GM23338 (cell line): ENCODE measurements at regions not wholly inside any gene's neighbourhood (a gene's known extent, or its start where the extent isn't known, plus 50 kb on each side); places are given as distances from the start of the nearest gene placed in this dataset.

Experiments
- ATAC-seq: fragments of 200-7000 bp; cut with Tn5 transposase; 3 replicates; pipeline ENCODE4 v1.9.1; 2020
- DNase-seq: peaks from one replicate; pipeline ENCODE4 v3.0.0-alpha.2; 2015; ENCODE audit warnings: low spot score
- H2AFZ ChIP-seq: fragments of 200-600 bp; sonication (generic); 2 replicates; pipeline ENCODE4 v1.8.0; 2016; ENCODE audit warnings: antibody characterized with exemption, mild to moderate bottlenecking, moderate library complexity
- H3F3A ChIP-seq: fragments of 200-600 bp; sonication (generic); replicated peaks from 2 replicates; pipeline ENCODE4 v1.8.0; 2017; ENCODE audit warnings: antibody characterized with exemption, mixed run types, low read depth
- H3K27ac ChIP-seq: fragments of 200-600 bp; sonication (generic); 2 replicates; pipeline ENCODE4 v1.6.1; 2016; ENCODE audit warnings: low read depth
- H3K27me3 ChIP-seq: fragments of 200-600 bp; sonication (generic); 2 replicates; pipeline ENCODE4 v1.8.0; 2016; ENCODE audit warnings: mild to moderate bottlenecking, mixed run types, moderate library complexity; ENCODE audit not compliant: insufficient read depth
- H3K36me3 ChIP-seq: fragments of 200-600 bp; sonication (generic); 2 replicates; pipeline ENCODE4 v1.8.0; 2016; ENCODE audit warnings: mild to moderate bottlenecking; ENCODE audit not compliant: insufficient read depth
- H3K4me1 ChIP-seq: fragments of 200-600 bp; sonication (generic); 2 replicates; pipeline ENCODE4 v1.8.0; 2016; ENCODE audit warnings: mild to moderate bottlenecking, moderate library complexity; ENCODE audit not compliant: insufficient read depth
- H3K4me2 ChIP-seq: fragments of 200-600 bp; sonication (generic); 2 replicates; pipeline ENCODE4 v1.7.1; 2017; ENCODE audit warnings: mixed run types
- H3K4me3 ChIP-seq: fragments of 200-600 bp; sonication (generic); 2 replicates; pipeline ENCODE4 v1.6.1; 2016; ENCODE audit warnings: mixed run types
- H3K79me2 ChIP-seq: fragments of 200-600 bp; sonication (generic); replicated peaks from 2 replicates; pipeline ENCODE4 v1.8.0; 2017; ENCODE audit warnings: mild to moderate bottlenecking; ENCODE audit not compliant: insufficient read depth
- H3K9me2 ChIP-seq: fragments of 200-600 bp; sonication (generic); 2 replicates; pipeline ENCODE4 v1.8.0; 2017; ENCODE audit not compliant: insufficient read depth
- H4K20me1 ChIP-seq: fragments of 200-600 bp; sonication (generic); replicated peaks from 2 replicates; pipeline ENCODE4 v1.8.0; 2017; ENCODE audit warnings: mild to moderate bottlenecking; ENCODE audit not compliant: insufficient read depth
- H3K27ac Mint-ChIP-seq: 2 replicates; pipeline ENCODE4 v1.8.0; 2020; ENCODE audit warnings: inconsistent platforms, mild to moderate bottlenecking, moderate library complexity, mixed read lengths
- H3K27me3 Mint-ChIP-seq: 3 replicates; pipeline ENCODE4 v1.8.0; 2022; ENCODE audit warnings: low read depth, mild to moderate bottlenecking, moderate library complexity, mixed read lengths, inconsistent platforms; ENCODE audit not compliant: insufficient read depth, poor library complexity
- H3K36me3 Mint-ChIP-seq: 3 replicates; pipeline ENCODE4 v1.8.0; 2021; ENCODE audit warnings: low read depth, mild to moderate bottlenecking, inconsistent platforms, moderate library complexity, mixed read lengths
- H3K4me1 Mint-ChIP-seq: 3 replicates; pipeline ENCODE4 v1.8.0; 2020; ENCODE audit warnings: mild to moderate bottlenecking, inconsistent platforms, mixed read lengths
- H3K4me3 Mint-ChIP-seq: 3 replicates; pipeline ENCODE4 v1.8.0; 2021; ENCODE audit warnings: moderate library complexity, mild to moderate bottlenecking, inconsistent platforms, mixed read lengths
- H3K9me3 Mint-ChIP-seq: 3 replicates; pipeline ENCODE4 v1.8.0; 2020; ENCODE audit warnings: moderate library complexity, mild to moderate bottlenecking, inconsistent platforms, mixed read lengths
- CREB1 ChIP-seq: fragments of 250-450 bp; sonication (Bioruptor Pico); IDR thresholded peaks from 2 replicates; pipeline ENCODE4 v1.5.0; 2020; ENCODE audit warnings: low read depth, mild to moderate bottlenecking, moderate library complexity
- CTCF ChIP-seq, 2 experiments: fragments of 200-600 bp in 1 of 2; sonication (generic) in 1 of 2; conservative IDR thresholded peaks; 2 replicates each; pipeline versions ENCODE4 v1.5.1 to v1.6.1; 2016 to 2017; ENCODE audit warnings: antibody characterized with exemption in 2 of 2, low read depth in 2 of 2, mild to moderate bottlenecking in 2 of 2, moderate library complexity in 1 of 2
- ETS1 ChIP-seq: IDR thresholded peaks from 2 replicates; pipeline ENCODE4 v1.6.1; 2016; ENCODE audit warnings: antibody characterized with exemption
- EZH2phosphoT487 ChIP-seq: fragments of 200-600 bp; sonication (generic); IDR thresholded peaks from one replicate; pipeline ENCODE4 v1.8.1; 2018; ENCODE audit warnings: antibody characterized with exemption; ENCODE audit not compliant: unreplicated experiment
- JUNB ChIP-seq: IDR thresholded peaks from one replicate; pipeline ENCODE4 v1.6.1; 2016; ENCODE audit warnings: antibody characterized with exemption; ENCODE audit not compliant: unreplicated experiment
- NANOG ChIP-seq: IDR thresholded peaks from 2 replicates; pipeline ENCODE4 v1.6.1; 2016; ENCODE audit warnings: antibody characterized with exemption, borderline replicate concordance
- REST ChIP-seq: IDR thresholded peaks from one replicate; pipeline ENCODE4 v1.6.1; 2018; ENCODE audit warnings: antibody characterized with exemption; ENCODE audit not compliant: unreplicated experiment
- ZNF462 ChIP-seq: fragments of 250-450 bp; sonication (Bioruptor Pico); IDR thresholded peaks from 2 replicates; pipeline ENCODE4 v1.5.0; 2020; ENCODE audit warnings: mild to moderate bottlenecking, moderate library complexity

GRCh38 chr4:91924625-91925024 is 379.1 kb upstream of the GRID2 start:
- Histone ChIP-seq H3F3A (no peaks in the 10 kb centered on the region), H2AFZ (no peak overlapping the region), H3K4me3 (no peak overlapping the region), H3K4me1 (no peaks in the 10 kb centered on the region), H3K36me3 (no peaks in the 10 kb centered on the region), H3K4me2 (no peak overlapping the region), H3K9me2 (no peaks in the 10 kb centered on the region), H3K79me2 (no peaks in the 10 kb centered on the region), H3K27me3 (no peaks in the 10 kb centered on the region), H3K27ac (no peak overlapping the region), H4K20me1 (no peaks in the 10 kb centered on the region)
- TF ChIP-seq ETS1 (no peak), ZNF462 (CRISPR knock-in tag) (no peak), NANOG (no peak), JUNB (no peak), CTCF (conservative IDR thresholded peaks at IDR 0.05; ENCODE audit: low read depth in 2 of 2) (no peak), EZH2phosphoT487 (no peak), CREB1 (CRISPR knock-in tag) (no peak), REST (no peak)
- H3K36me3 Mint-ChIP-seq, result peaks cover 9% of the 10 kb centered on the region
- no peak overlapping the region for H3K27ac Mint-ChIP-seq
- DNase-seq (no peak), ATAC-seq (no peak)
- H3K4me1 Mint-ChIP-seq, result no peaks in the 10 kb centered on the region
- H3K9me3 Mint-ChIP-seq, result peaks cover 16% of the 10 kb centered on the region
- H3K27me3 Mint-ChIP-seq, result no peaks in the 10 kb centered on the region
- no peak overlapping the region for H3K4me3 Mint-ChIP-seq
